Right ventricle myocardium inferior (tissue), 1 donor: ENCODE measurements at regions not wholly inside any gene's neighbourhood (a gene's known extent, or its start where the extent isn't known, plus 50 kb on each side); places are given as distances from the start of the nearest gene placed in this dataset.
"Not testable (repeated sequence)": the region's sequence is repeated elsewhere in the genome, so short reads cannot be mapped to it uniquely, and the experiment has no call there.

Source experiments
- ATAC-seq: fragments of 200-7000 bp; cut with Tn5 transposase; one replicate; pipeline ENCODE4 v1.9.1; 2020; ENCODE audit warnings: mild to moderate bottlenecking, moderate library complexity
- DNase-seq: peaks from one replicate; pipeline ENCODE4 v3.0.0; 2021; ENCODE audit errors: missing footprints
- intact Hi-C: fragments of 100-400 bp; cut with DNase I; formaldehyde crosslinking; loops from one replicate; pipeline ENCODE4 v1.11.0; 2022
- donor health status: DM: no; HTN: yes; CAD: no; lungs with severe emphysema.

GRCh38 chr9:19875291-19875920 is 86.6 kb upstream of the SLC24A2 start:
- DNase-seq (no peak), ATAC-seq (no peak)
- intact Hi-C loops = no loop called here

GRCh38 chr9:19873188-19873587 is 84.4 kb upstream of the SLC24A2 start:
- intact Hi-C loops = not testable (repeated sequence)

GRCh38 chr9:19870988-19871387 is 82.2 kb upstream of the SLC24A2 start:
- no peak for ATAC-seq
- DNase-seq = no peak
- intact Hi-C loops = no loop called here

More at GRCh38 chr9:19873188-19873587, 84.4 kb upstream of the SLC24A2 start:
- DNase-seq, ATAC-seq: not testable (repeated sequence)

GRCh38 chr9:19840953-19841352 is 52.1 kb upstream of the SLC24A2 start:
- ATAC-seq (no peak), DNase-seq (no peak)
- intact Hi-C loops = no loop called here
